Ishikawa (cell line): ENCODE measurements at regions not wholly inside any gene's neighbourhood (a gene's known extent, or its start where the extent isn't known, plus 50 kb on each side); places are given as distances from the start of the nearest gene placed in this dataset.

ENCODE experiments used
- CREB1 ChIP-seq: IDR thresholded peaks from 2 replicates; pipeline ENCODE4 v1.6.1; 2012; ENCODE audit warnings: low read depth
- EGR1 ChIP-seq: IDR thresholded peaks from 2 replicates; pipeline ENCODE4 v1.6.1; 2012
- EP300 ChIP-seq: IDR thresholded peaks from 2 replicates; pipeline ENCODE4 v1.6.1; 2012; ENCODE audit warnings: borderline replicate concordance
- MAX ChIP-seq: IDR thresholded peaks from 2 replicates; pipeline ENCODE4 v1.6.1; 2012
- RAD21 ChIP-seq: IDR thresholded peaks from 2 replicates; pipeline ENCODE4 v1.6.1; 2012; ENCODE audit warnings: low read depth
- TAF1 ChIP-seq: IDR thresholded peaks from 2 replicates; pipeline ENCODE4 v1.6.1; 2012; ENCODE audit warnings: low read depth, mild to moderate bottlenecking
- TEAD4 ChIP-seq: IDR thresholded peaks from 2 replicates; pipeline ENCODE4 v1.6.1; 2012
- YY1 ChIP-seq: IDR thresholded peaks from 2 replicates; pipeline ENCODE4 v1.6.1; 2012; ENCODE audit warnings: low read depth
- TF ChIP-seq, protein P1 (sequence below): IDR thresholded peaks from 2 replicates; pipeline ENCODE4 v1.6.1; 2012; ENCODE audit warnings: low read depth, mild to moderate bottlenecking

DNA sequence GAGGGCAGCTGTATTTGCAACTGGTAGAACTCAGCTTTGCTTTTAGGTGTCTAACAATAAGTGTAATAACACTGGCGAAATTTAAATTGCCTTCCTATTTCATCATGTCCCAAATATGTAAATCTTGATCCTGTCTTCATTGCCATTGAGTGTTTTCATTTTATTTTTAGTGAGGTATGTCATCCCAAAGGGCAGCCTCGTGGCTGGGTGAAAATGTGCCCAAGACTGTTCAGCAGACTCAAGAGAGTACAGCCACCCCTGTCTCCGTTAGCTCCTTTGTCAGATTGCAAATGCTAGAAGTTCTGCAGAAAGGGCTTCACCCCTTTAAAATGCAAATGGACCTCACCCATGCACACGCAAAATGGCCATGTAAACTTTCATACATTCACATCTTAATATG, 278.8 kb downstream of the RND3 start:
- no peak for TF ChIP-seq MAX
- no peak for TF ChIP-seq RAD21
- TF ChIP-seq CREB1, result no peak
- no peak for TF ChIP-seq YY1
- TF ChIP-seq TEAD4, result no peak
- TF ChIP-seq EGR1, result no peak
- no peak for TF ChIP-seq EP300
- no peak for TF ChIP-seq TAF1
- TF ChIP-seq, protein P1, sequence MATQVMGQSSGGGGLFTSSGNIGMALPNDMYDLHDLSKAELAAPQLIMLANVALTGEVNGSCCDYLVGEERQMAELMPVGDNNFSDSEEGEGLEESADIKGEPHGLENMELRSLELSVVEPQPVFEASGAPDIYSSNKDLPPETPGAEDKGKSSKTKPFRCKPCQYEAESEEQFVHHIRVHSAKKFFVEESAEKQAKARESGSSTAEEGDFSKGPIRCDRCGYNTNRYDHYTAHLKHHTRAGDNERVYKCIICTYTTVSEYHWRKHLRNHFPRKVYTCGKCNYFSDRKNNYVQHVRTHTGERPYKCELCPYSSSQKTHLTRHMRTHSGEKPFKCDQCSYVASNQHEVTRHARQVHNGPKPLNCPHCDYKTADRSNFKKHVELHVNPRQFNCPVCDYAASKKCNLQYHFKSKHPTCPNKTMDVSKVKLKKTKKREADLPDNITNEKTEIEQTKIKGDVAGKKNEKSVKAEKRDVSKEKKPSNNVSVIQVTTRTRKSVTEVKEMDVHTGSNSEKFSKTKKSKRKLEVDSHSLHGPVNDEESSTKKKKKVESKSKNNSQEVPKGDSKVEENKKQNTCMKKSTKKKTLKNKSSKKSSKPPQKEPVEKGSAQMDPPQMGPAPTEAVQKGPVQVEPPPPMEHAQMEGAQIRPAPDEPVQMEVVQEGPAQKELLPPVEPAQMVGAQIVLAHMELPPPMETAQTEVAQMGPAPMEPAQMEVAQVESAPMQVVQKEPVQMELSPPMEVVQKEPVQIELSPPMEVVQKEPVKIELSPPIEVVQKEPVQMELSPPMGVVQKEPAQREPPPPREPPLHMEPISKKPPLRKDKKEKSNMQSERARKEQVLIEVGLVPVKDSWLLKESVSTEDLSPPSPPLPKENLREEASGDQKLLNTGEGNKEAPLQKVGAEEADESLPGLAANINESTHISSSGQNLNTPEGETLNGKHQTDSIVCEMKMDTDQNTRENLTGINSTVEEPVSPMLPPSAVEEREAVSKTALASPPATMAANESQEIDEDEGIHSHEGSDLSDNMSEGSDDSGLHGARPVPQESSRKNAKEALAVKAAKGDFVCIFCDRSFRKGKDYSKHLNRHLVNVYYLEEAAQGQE, result no peak
